B cell (primary cell): ENCODE measurements at regions not wholly inside any gene's neighbourhood (a gene's known extent, or its start where the extent isn't known, plus 50 kb on each side); places are given as distances from the start of the nearest gene placed in this dataset.

Experiments used
- ATAC-seq: fragments of 200-7000 bp; cut with Tn5 transposase; one replicate; pipeline ENCODE4 v1.10.0; 2021; ENCODE audit warnings: low read depth, mild to moderate bottlenecking, moderate number of reproducible peaks, moderate library complexity
- CTCF ChIA-PET: fragments of 350-600 bp; sonication (Branson Sonifier 250); formaldehyde crosslinking; loops from one replicate; lab custom pipeline; 2021; ENCODE audit warnings: antibody characterized with exemption, inconsistent platforms; lab: Charles Lee
- POLR2A ChIA-PET: fragments of 350-600 bp; sonication (Branson Sonifier 250); formaldehyde crosslinking; loops from one replicate; lab custom pipeline; 2021; ENCODE audit warnings: antibody characterized with exemption; lab: Charles Lee
- DNase-seq: peaks from one replicate; pipeline ENCODE4 v3.0.0; 2013
- H2AFZ ChIP-seq: 2 replicates; pipeline ENCODE4 v1.6.1; 2012; ENCODE audit warnings: mild to moderate bottlenecking, low read depth, low read length; ENCODE audit not compliant: insufficient read depth, poor library complexity, severe bottlenecking
- H3K27ac ChIP-seq, 2 donors: 1 replicate in 1 of 2; 2 replicates in 1 of 2; pipeline ENCODE4 v1.5.1; 2012 to 2013; ENCODE audit warnings: low read length in 2 of 2, mild to moderate bottlenecking in 2 of 2, moderate library complexity in 1 of 2
- H3K27me3 ChIP-seq, 4 experiments: fragments of 200-600 bp in 1 of 4; sonication (generic) in 1 of 4; replicated peaks in 1 of 4; 1 replicate in 2 of 4; 2 replicates in 2 of 4; pipeline versions ENCODE4 v1.6.1 to v1.7.0; 2013 to 2016; ENCODE audit warnings: low read length in 3 of 4, mild to moderate bottlenecking in 2 of 4, mixed read lengths in 1 of 4, moderate library complexity in 1 of 4; ENCODE audit not compliant: insufficient read depth in 4 of 4, control insufficient read depth in 3 of 4; ENCODE audit errors: control extremely low read depth in 1 of 4
- H3K36me3 ChIP-seq, 2 experiments: replicated peaks in 1 of 2; 1 replicate in 1 of 2; 2 replicates in 1 of 2; pipeline versions ENCODE4 v1.6.1 to v1.7.1; 2013; ENCODE audit warnings: low read length in 1 of 2; ENCODE audit not compliant: insufficient read depth in 2 of 2, control insufficient read depth in 1 of 2; ENCODE audit errors: control extremely low read depth in 1 of 2, extremely low read depth in 1 of 2
- H3K4me1 ChIP-seq, 2 donors: fragments of 200-600 bp in 1 of 2; sonication (generic) in 1 of 2; 1 replicate in 1 of 2; 2 replicates in 1 of 2; pipeline versions ENCODE4 v1.5.1 to v1.6.1; 2013 to 2017; ENCODE audit warnings: low read length in 2 of 2; ENCODE audit not compliant: control insufficient read depth in 2 of 2, insufficient read depth in 2 of 2
- H3K4me2 ChIP-seq: replicated peaks from 2 replicates; pipeline ENCODE3; 2012; ENCODE audit warnings: mild to moderate bottlenecking, low read depth, low read length; ENCODE audit not compliant: poor library complexity, severe bottlenecking
- H3K4me3 ChIP-seq, 5 experiments: fragments of 200-600 bp in 1 of 5; sonication (generic) in 1 of 5; 1 replicate in 3 of 5; 2 replicates in 2 of 5; pipeline versions ENCODE4 v1.5.1 to v1.7.0; 2011 to 2016; ENCODE audit warnings: low read length in 4 of 5, mild to moderate bottlenecking in 4 of 5, low read depth in 2 of 5, control low read depth in 1 of 5, moderate library complexity in 1 of 5; ENCODE audit not compliant: insufficient read depth in 1 of 5; ENCODE audit errors: control extremely low read depth in 1 of 5, extremely low read depth in 1 of 5
- H3K79me2 ChIP-seq: fragments of 200-600 bp; sonication (generic); one replicate; pipeline ENCODE4 v1.6.0; 2016; ENCODE audit warnings: low read length; ENCODE audit not compliant: control insufficient read depth, insufficient read depth
- H3K9ac ChIP-seq: fragments of 200-600 bp; sonication (generic); 2 replicates; pipeline ENCODE4 v1.6.1; 2017; ENCODE audit warnings: mild to moderate bottlenecking, low read length, moderate library complexity
- H3K9me3 ChIP-seq, 3 donors: one replicate each; pipeline versions ENCODE4 v1.6.1 to v1.7.1; 2013; ENCODE audit warnings: low read length in 2 of 3; ENCODE audit not compliant: control insufficient read depth in 2 of 3, insufficient read depth in 1 of 3; ENCODE audit errors: control extremely low read depth in 1 of 3
- H4K20me1 ChIP-seq: 2 replicates; pipeline ENCODE4 v1.6.0; 2012; ENCODE audit warnings: mild to moderate bottlenecking, low read length; ENCODE audit not compliant: insufficient read depth, control insufficient read depth, poor library complexity, severe bottlenecking
- H3K27ac Mint-ChIP-seq: one replicate; pipeline ENCODE4 v1.8.0; 2021; ENCODE audit warnings: mixed read lengths
- H3K27me3 Mint-ChIP-seq: one replicate; pipeline ENCODE4 v1.8.0; 2021; ENCODE audit warnings: mixed read lengths
- H3K4me1 Mint-ChIP-seq: one replicate; pipeline ENCODE4 v1.8.0; 2021; ENCODE audit warnings: mixed read lengths
- H3K4me3 Mint-ChIP-seq: one replicate; pipeline ENCODE4 v1.8.0; 2021; ENCODE audit warnings: mixed read lengths
- H3K9me3 Mint-ChIP-seq: one replicate; pipeline ENCODE4 v1.8.0; 2022; ENCODE audit warnings: mixed read lengths; ENCODE audit not compliant: insufficient read depth
- EZH2 ChIP-seq: IDR thresholded peaks from 2 replicates; pipeline ENCODE4 v1.6.1; 2012; ENCODE audit warnings: borderline replicate concordance, low read depth, mild to moderate bottlenecking, moderate library complexity, low read length; ENCODE audit not compliant: insufficient read depth, poor library complexity, severe bottlenecking
- WGBS: methylation state at CpG from one replicate; pipeline ENCODE4 v1.1.5; 2013; ENCODE audit warnings: missing lambda C conversion rate; ENCODE audit not compliant: insufficient coverage; 5-methylcytosine and 5-hydroxymethylcytosine counted together
- intact Hi-C: fragments of 100-400 bp; cut with micrococcal nuclease; formaldehyde crosslinking; loops from one replicate; pipeline ENCODE4 v1.10.0; 2022
- TF ChIP-seq, protein P1 (sequence below): fragments of 200-600 bp; IDR thresholded peaks from one replicate; pipeline ENCODE4 v1.8.0; 2022; ENCODE audit warnings: antibody characterized with exemption, mild to moderate bottlenecking

DNA sequence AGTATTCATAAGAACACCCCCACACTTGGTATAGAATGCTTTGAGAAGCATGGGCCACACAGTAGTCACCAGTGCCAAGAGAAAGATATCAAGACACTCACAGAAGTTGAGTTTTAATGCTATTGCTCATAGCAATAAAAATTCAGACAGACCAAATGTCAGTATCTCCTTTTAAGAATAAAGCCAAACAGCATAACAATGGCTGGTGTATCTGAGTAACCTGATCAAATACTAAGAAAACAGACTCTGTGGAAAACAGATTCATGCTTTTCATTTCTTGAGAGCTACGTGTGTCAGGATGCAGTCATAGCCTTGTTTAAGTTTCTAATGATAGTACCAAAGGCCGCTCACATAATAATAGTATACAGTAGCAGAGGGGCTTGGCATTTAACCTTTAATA is 778.5 kb downstream of the MECOM start:
- Histone ChIP-seq H3K79me2 (no peaks in the 10 kb centered on the region), H3K27me3 (no peaks in the 10 kb centered on the region), H2AFZ (no peak overlapping the region), H3K9me3 (no peaks in the 10 kb centered on the region), H3K4me1 (no peaks in the 10 kb centered on the region), H3K4me3 (no peak overlapping the region), H3K4me2 (no peak overlapping the region), H3K36me3 (no peaks in the 10 kb centered on the region), H4K20me1 (no peaks in the 10 kb centered on the region), H3K27ac (no peak overlapping the region), H3K9ac (no peak overlapping the region)
- no CpG with 5 or more reads among the region's 2 CpGs for WGBS
- POLR2A ChIA-PET = no interaction called here
- Mint-ChIP-seq H3K27ac (no peak overlapping the region), H3K4me3 (no peak overlapping the region), H3K4me1 (no peaks in the 10 kb centered on the region), H3K27me3 (no peaks in the 10 kb centered on the region), H3K9me3 (no peaks in the 10 kb centered on the region)
- no peak for ATAC-seq
- CTCF ChIA-PET = no interaction called here
- DNase-seq = no peak
- TF ChIP-seq, protein P1, sequence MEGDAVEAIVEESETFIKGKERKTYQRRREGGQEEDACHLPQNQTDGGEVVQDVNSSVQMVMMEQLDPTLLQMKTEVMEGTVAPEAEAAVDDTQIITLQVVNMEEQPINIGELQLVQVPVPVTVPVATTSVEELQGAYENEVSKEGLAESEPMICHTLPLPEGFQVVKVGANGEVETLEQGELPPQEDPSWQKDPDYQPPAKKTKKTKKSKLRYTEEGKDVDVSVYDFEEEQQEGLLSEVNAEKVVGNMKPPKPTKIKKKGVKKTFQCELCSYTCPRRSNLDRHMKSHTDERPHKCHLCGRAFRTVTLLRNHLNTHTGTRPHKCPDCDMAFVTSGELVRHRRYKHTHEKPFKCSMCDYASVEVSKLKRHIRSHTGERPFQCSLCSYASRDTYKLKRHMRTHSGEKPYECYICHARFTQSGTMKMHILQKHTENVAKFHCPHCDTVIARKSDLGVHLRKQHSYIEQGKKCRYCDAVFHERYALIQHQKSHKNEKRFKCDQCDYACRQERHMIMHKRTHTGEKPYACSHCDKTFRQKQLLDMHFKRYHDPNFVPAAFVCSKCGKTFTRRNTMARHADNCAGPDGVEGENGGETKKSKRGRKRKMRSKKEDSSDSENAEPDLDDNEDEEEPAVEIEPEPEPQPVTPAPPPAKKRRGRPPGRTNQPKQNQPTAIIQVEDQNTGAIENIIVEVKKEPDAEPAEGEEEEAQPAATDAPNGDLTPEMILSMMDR = no peak
- no peak for TF ChIP-seq EZH2
- intact Hi-C loops = no loop called here

DNA sequence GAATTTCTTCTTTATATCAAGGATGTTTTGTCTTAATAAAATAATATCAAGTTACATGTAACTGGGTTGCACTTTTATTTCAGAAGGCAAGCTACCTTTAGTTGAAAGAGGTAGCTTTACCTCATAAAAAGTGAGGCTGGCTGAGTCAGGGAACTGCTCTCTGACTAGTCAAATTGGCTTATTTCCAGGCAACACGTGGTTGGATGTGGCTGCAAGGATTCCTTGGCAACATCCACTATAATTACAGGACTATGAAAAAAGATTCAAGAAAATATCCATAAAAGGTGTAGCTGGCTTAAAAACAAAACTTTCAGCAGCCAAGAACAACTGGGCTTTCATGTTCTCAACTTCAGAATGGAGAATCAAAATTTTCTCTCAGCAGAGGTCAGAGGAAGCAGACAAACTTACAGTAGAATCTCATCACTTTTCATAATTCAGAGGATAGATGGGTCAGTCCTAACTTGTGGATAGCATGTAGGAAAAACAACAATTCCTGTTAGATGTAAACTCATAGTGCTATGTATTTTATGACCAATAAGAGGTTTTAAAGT is 779.1 kb downstream of the MECOM start:
- ChIA-PET POLR2A (no interaction called here), CTCF (no interaction called here)
- DNase-seq (no peak), ATAC-seq (no peak)
- Histone ChIP-seq H3K4me3 (no peak overlapping the region), H3K4me2 (no peak overlapping the region), H3K27me3 (no peaks in the 10 kb centered on the region), H3K27ac (no peak overlapping the region), H3K79me2 (no peaks in the 10 kb centered on the region), H3K36me3 (no peaks in the 10 kb centered on the region), H4K20me1 (no peaks in the 10 kb centered on the region), H2AFZ (no peak overlapping the region), H3K4me1 (no peaks in the 10 kb centered on the region), H3K9ac (no peak overlapping the region), H3K9me3 (no peaks in the 10 kb centered on the region)
- WGBS = no CpG with 5 or more reads among the region's 1 CpG
- no peak overlapping the region for H3K27ac Mint-ChIP-seq
- H3K4me1 Mint-ChIP-seq = no peaks in the 10 kb centered on the region
- no peak for TF ChIP-seq EZH2
- TF ChIP-seq, protein P1 = no peak
- no peak overlapping the region for H3K4me3 Mint-ChIP-seq
- no peaks in the 10 kb centered on the region for H3K27me3 Mint-ChIP-seq
- H3K9me3 Mint-ChIP-seq = no peaks in the 10 kb centered on the region
- intact Hi-C loops = no loop called here
